A549 (cell line): ENCODE measurements at regions not wholly inside any gene's neighbourhood (a gene's known extent, or its start where the extent isn't known, plus 50 kb on each side); places are given as distances from the start of the nearest gene placed in this dataset.

ENCODE experiments used
- ATAC-seq, 2 experiments: fragments of 200-7000 bp in 1 of 2; fragments of >200 bp in 1 of 2; cut with Nextera tagmentation in 1 of 2; cut with Tn5 transposase in 1 of 2; 3 replicates each; pipeline versions ENCODE4 v1.8.0 to v1.9.1; 2018 to 2020; ENCODE audit warnings: mild to moderate bottlenecking in 1 of 2, moderate library complexity in 1 of 2
- CTCF ChIA-PET: fragments of 300-600 bp; sonication (Branson Sonifier 250); formaldehyde crosslinking; extraction: SDS; loops from one replicate; lab custom pipeline; 2021; ENCODE audit warnings: antibody characterized with exemption, inconsistent platforms; lab: Yijun Ruan, JAX
- POLR2A ChIA-PET: fragments of 350-600 bp; formaldehyde crosslinking; extraction: SDS; loops from one replicate; lab custom pipeline; 2021; ENCODE audit warnings: antibody characterized with exemption, inconsistent platforms; lab: Yijun Ruan, JAX
- DNase-seq, 2 experiments: peaks; one replicate each; pipeline versions ENCODE4 v3.0.0 to v3.0.0-alpha.2; 2011 to 2016; ENCODE audit warnings: low read depth in 1 of 2, low spot score in 1 of 2
- FAIRE-seq: peaks from 2 replicates; lab custom pipeline; 2011; peaks lifted over from hg19 to GRCh38; lab: Jason Lieb, UNC
- H3K27ac ChIP-seq, 2 experiments: fragments of >200 bp; sonication (Bioruptor Twin); formaldehyde crosslinking; 3 replicates each; pipeline ENCODE4 v1.5.1; 2016 to 2017
- H3K4me1 ChIP-seq: fragments of >200 bp; sonication (Bioruptor Twin); formaldehyde crosslinking; 3 replicates; pipeline ENCODE4 v1.6.1; 2016
- H3K4me2 ChIP-seq: fragments of >200 bp; sonication (Bioruptor Twin); formaldehyde crosslinking; 3 replicates; pipeline ENCODE4 v1.6.1; 2016
- H3K4me3 ChIP-seq: fragments of >200 bp; sonication (Bioruptor Twin); formaldehyde crosslinking; 3 replicates; pipeline ENCODE4 v1.5.1; 2016
- H3K9me3 ChIP-seq: fragments of >200 bp; sonication (Bioruptor Twin); formaldehyde crosslinking; 3 replicates; pipeline ENCODE4 v1.6.1; 2016
- ATOH8 ChIP-seq: fragments of 250-450 bp; sonication (Bioruptor Pico); IDR thresholded peaks from 2 replicates; pipeline ENCODE4 v1.5.0; 2020; ENCODE audit warnings: low read depth, mild to moderate bottlenecking, moderate library complexity
- CBX2 ChIP-seq: fragments of 200-600 bp; sonication (generic); IDR thresholded peaks from 2 replicates; pipeline ENCODE4 v1.6.1; 2016; ENCODE audit warnings: low read depth, mild to moderate bottlenecking, borderline replicate concordance
- CEBPB ChIP-seq, 2 experiments: fragments of >200 bp in 1 of 2; sonication (Bioruptor Twin) in 1 of 2; formaldehyde crosslinking in 1 of 2; IDR thresholded peaks; 2 replicates each; pipeline ENCODE4 v1.6.1; 2012 to 2016
- CTCF ChIP-seq: fragments of >200 bp; sonication (Bioruptor Twin); formaldehyde crosslinking; IDR thresholded peaks from 3 replicates; pipeline ENCODE4 v1.5.1; 2016
- EHF ChIP-seq: fragments of 250-450 bp; sonication (Bioruptor Pico); IDR thresholded peaks from 2 replicates; pipeline ENCODE4 v1.5.0; 2020; ENCODE audit warnings: mild to moderate bottlenecking
- EHMT2 ChIP-seq: fragments of 200-600 bp; sonication (generic); IDR thresholded peaks from 2 replicates; pipeline ENCODE4 v1.6.1; 2016; ENCODE audit warnings: antibody characterized with exemption, low read depth, mild to moderate bottlenecking, moderate library complexity
- EP300 ChIP-seq, 2 experiments: fragments of >200 bp; sonication (Bioruptor Twin); formaldehyde crosslinking; IDR thresholded peaks; 2 replicates in 1 of 2; 3 replicates in 1 of 2; pipeline ENCODE4 v1.6.1; 2016 to 2017
- ESRRA ChIP-seq: fragments of 150-350 bp; IDR thresholded peaks from 2 replicates; pipeline ENCODE4 v1.6.1; 2014; ENCODE audit warnings: mild to moderate bottlenecking, low read length, borderline replicate concordance
- FOSL2 ChIP-seq, 2 experiments: fragments of 450-650 bp in 1 of 2; fragments of >200 bp in 1 of 2; sonication (Bioruptor Twin) in 1 of 2; formaldehyde crosslinking; IDR thresholded peaks; 2 replicates each; pipeline versions ENCODE4 v1.5.0 to v1.6.1; 2016 to 2020; ENCODE audit warnings: mild to moderate bottlenecking in 1 of 2, moderate library complexity in 1 of 2
- FOXS1 ChIP-seq: fragments of 250-450 bp; sonication (Bioruptor Pico); IDR thresholded peaks from 2 replicates; pipeline ENCODE4 v1.5.0; 2020; ENCODE audit warnings: mild to moderate bottlenecking, moderate library complexity
- HOXB13 ChIP-seq: fragments of 250-450 bp; sonication (Bioruptor Pico); IDR thresholded peaks from 2 replicates; pipeline ENCODE4 v1.5.0; 2020; ENCODE audit warnings: low read depth, mild to moderate bottlenecking, moderate library complexity
- KDM1A ChIP-seq: fragments of 200-600 bp; sonication (generic); IDR thresholded peaks from 2 replicates; pipeline ENCODE4 v1.6.1; 2016; ENCODE audit warnings: low read depth, mild to moderate bottlenecking
- MAFK ChIP-seq: fragments of 450-650 bp; IDR thresholded peaks from 2 replicates; pipeline ENCODE4 v1.6.1; 2014; ENCODE audit not compliant: partially characterized antibody
- MAX ChIP-seq: IDR thresholded peaks from 2 replicates; pipeline ENCODE4 v1.6.1; 2012
- MAZ ChIP-seq: fragments of 150-350 bp; IDR thresholded peaks from 2 replicates; pipeline ENCODE4 v1.6.1; 2014; ENCODE audit warnings: antibody characterized with exemption, low read depth, low read length, borderline replicate concordance
- POLR2A ChIP-seq: IDR thresholded peaks from 2 replicates; pipeline ENCODE4 v1.6.1; 2012; ENCODE audit warnings: mild to moderate bottlenecking, low read length
- POLR2AphosphoS2 ChIP-seq: conservative IDR thresholded peaks from 2 replicates; pipeline ENCODE4 v1.6.1; 2012; ENCODE audit warnings: low read length, improper control_type of control experiment, inconsistent platforms
- RARB ChIP-seq: fragments of 250-450 bp; sonication (Bioruptor Pico); IDR thresholded peaks from 2 replicates; pipeline ENCODE4 v1.8.0; 2021; ENCODE audit warnings: mild to moderate bottlenecking, moderate library complexity
- RCOR1 ChIP-seq: fragments of 150-350 bp; IDR thresholded peaks from 2 replicates; pipeline ENCODE4 v1.6.1; 2014; ENCODE audit warnings: antibody characterized with exemption, low read length, low read depth
- SMC3 ChIP-seq: fragments of >200 bp; sonication (Bioruptor Twin); formaldehyde crosslinking; IDR thresholded peaks from 3 replicates; pipeline ENCODE4 v1.6.1; 2018; ENCODE audit warnings: inconsistent platforms
- TFCP2L1 ChIP-seq: fragments of 250-450 bp; sonication (Bioruptor Pico); IDR thresholded peaks from 2 replicates; pipeline ENCODE4 v1.5.0; 2021; ENCODE audit warnings: mild to moderate bottlenecking
- ZC3H11A ChIP-seq: fragments of 450-650 bp; IDR thresholded peaks from 2 replicates; pipeline ENCODE4 v1.6.1; 2014; ENCODE audit warnings: antibody characterized with exemption, mild to moderate bottlenecking
- ZFP36 ChIP-seq: fragments of 450-650 bp; IDR thresholded peaks from 2 replicates; pipeline ENCODE4 v1.6.1; 2014; ENCODE audit warnings: borderline replicate concordance; ENCODE audit not compliant: partially characterized antibody
- ZSCAN20 ChIP-seq: fragments of 250-450 bp; sonication (Bioruptor Pico); IDR thresholded peaks from 2 replicates; pipeline ENCODE4 v1.8.0; 2022; ENCODE audit warnings: mild to moderate bottlenecking, moderate library complexity
- WGBS: methylation state at CpG from one replicate; pipeline ENCODE4 v1.1.6; 2017; ENCODE audit errors: missing lambda C conversion rate; 5-methylcytosine and 5-hydroxymethylcytosine counted together
- TF ChIP-seq, protein P1 (sequence below): IDR thresholded peaks from 2 replicates; pipeline ENCODE4 v1.6.1; 2012; ENCODE audit warnings: low read depth, borderline replicate concordance
- TF ChIP-seq, protein P2 (sequence below): fragments of 250-450 bp; sonication (Bioruptor Pico); IDR thresholded peaks from 2 replicates; pipeline ENCODE4 v1.5.0; 2021; ENCODE audit warnings: mild to moderate bottlenecking, moderate library complexity, borderline replicate concordance

GRCh38 chr12:116333402-116333801, 55.9 kb upstream of the MED13L start:
- TF ChIP-seq MAX (no peak), CEBPB (IDR thresholded peaks at IDR 0.05) (no peak), SMC3 (no peak), POLR2AphosphoS2 (no peak), MAZ (no peak), EHF (CRISPR knock-in tag) (no peak), ESRRA (no peak), HOXB13 (CRISPR knock-in tag) (no peak), ZC3H11A (no peak), CBX2 (no peak), ZSCAN20 (no peak), ATOH8 (CRISPR knock-in tag) (no peak), POLR2A (no peak), EHMT2 (no peak), CTCF (no peak)
- TF ChIP-seq, protein P1, sequence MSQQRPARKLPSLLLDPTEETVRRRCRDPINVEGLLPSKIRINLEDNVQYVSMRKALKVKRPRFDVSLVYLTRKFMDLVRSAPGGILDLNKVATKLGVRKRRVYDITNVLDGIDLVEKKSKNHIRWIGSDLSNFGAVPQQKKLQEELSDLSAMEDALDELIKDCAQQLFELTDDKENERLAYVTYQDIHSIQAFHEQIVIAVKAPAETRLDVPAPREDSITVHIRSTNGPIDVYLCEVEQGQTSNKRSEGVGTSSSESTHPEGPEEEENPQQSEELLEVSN: no peak
- TF ChIP-seq, all 56 proteins: peak for 0
- Histone ChIP-seq H3K27ac (no peak overlapping the region), H3K9me3 (no peaks in the 10 kb centered on the region), H3K4me2 (no peak overlapping the region), H3K4me3 (no peak overlapping the region), H3K4me1 (no peaks in the 10 kb centered on the region)
- no peak for FAIRE-seq
- POLR2A ChIA-PET: no interaction called here
- CTCF ChIA-PET: no interaction called here
- no peak for ATAC-seq
- WGBS: 82% methylated on average over 5 of the region's 5 CpGs
- DNase-seq: no peak

- Histone ChIP-seq H3K4me3 (no peak overlapping the region), H3K4me1 (no peaks in the 10 kb centered on the region), H3K4me2 (no peak overlapping the region), H3K9me3 (no peaks in the 10 kb centered on the region), H3K27ac (peak overlapping the region in 1 of 2 experiments; percentile 32; a peak in 3 of 6 replicates)
- CTCF ChIA-PET: interaction anchor here (0.6 to 1.5 kb wide), 2 partner anchors 32 to 53 kb away, joined by 5 read pairs; no protein-coding TSS in a partner anchor
- DNase-seq: peak in 1 of 2 experiments; percentile 70
- FAIRE-seq: no peak
- peak; percentile 39 to 60; a peak in 3 of 6 replicates for ATAC-seq
- POLR2A ChIA-PET: no interaction called here
- TF ChIP-seq, protein P1: no peak
- TF ChIP-seq MAFK: peak; percentile 29
- 69% methylated on average over 11 of the region's 11 CpGs for WGBS
Observed at GRCh38 chr12:116336542-116337065, 59.1 kb upstream of the MED13L start.

- DNase-seq: no peak
- TF ChIP-seq EP300 (IDR thresholded peaks at IDR 0.05): no peak
- TF ChIP-seq, protein P2, sequence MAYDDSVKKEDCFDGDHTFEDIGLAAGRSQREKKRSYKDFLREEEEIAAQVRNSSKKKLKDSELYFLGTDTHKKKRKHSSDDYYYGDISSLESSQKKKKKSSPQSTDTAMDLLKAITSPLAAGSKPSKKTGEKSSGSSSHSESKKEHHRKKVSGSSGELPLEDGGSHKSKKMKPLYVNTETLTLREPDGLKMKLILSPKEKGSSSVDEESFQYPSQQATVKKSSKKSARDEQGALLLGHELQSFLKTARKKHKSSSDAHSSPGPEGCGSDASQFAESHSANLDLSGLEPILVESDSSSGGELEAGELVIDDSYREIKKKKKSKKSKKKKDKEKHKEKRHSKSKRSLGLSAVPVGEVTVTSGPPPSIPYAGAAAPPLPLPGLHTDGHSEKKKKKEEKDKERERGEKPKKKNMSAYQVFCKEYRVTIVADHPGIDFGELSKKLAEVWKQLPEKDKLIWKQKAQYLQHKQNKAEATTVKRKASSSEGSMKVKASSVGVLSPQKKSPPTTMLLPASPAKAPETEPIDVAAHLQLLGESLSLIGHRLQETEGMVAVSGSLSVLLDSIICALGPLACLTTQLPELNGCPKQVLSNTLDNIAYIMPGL: no peak
- TF ChIP-seq FOXS1: no peak
- no peak for TF ChIP-seq RCOR1
- no peak for TF ChIP-seq RARB (CRISPR knock-in tag)
- no peak for TF ChIP-seq ZFP36
- no peak for TF ChIP-seq TFCP2L1 (CRISPR knock-in tag)
- no peak for TF ChIP-seq CTCF
- TF ChIP-seq EHMT2: no peak
- no peak for TF ChIP-seq MAZ
- no peak for TF ChIP-seq FOSL2 (IDR thresholded peaks at IDR 0.05)
- no peak for TF ChIP-seq FOSL2 (CRISPR knock-in tag; IDR thresholded peaks at IDR 0.05)
- no peak for TF ChIP-seq KDM1A
Observed at GRCh38 chr12:116337312-116337711, 59.8 kb upstream of the MED13L start.

More at GRCh38 chr12:116337312-116337711, 59.8 kb upstream of the MED13L start:
- WGBS: 85% methylated on average over 9 of the region's 9 CpGs
- ATAC-seq (no peak), FAIRE-seq (no peak)
- no peak overlapping the region for H3K4me2 ChIP-seq
- no peak overlapping the region; a peak in 1 of 6 replicates for H3K27ac ChIP-seq
- no peaks in the 10 kb centered on the region for H3K4me1 ChIP-seq
- ChIA-PET POLR2A (no interaction called here), CTCF (no interaction called here)
- no peaks in the 10 kb centered on the region for H3K9me3 ChIP-seq
- H3K4me3 ChIP-seq: no peak overlapping the region
